OCI-LY7 (cell line): ENCODE measurements at regions not wholly inside any gene's neighbourhood (a gene's known extent, or its start where the extent isn't known, plus 50 kb on each side); places are given as distances from the start of the nearest gene placed in this dataset.

Source experiments
- BruUV-seq: library from RNA; stranded (reverse); fragments of 400-500 nt; replicated peaks from 2 replicates; lab custom pipeline; 2021; lab: Mats Ljungman, UMichigan
- CTCF ChIA-PET: fragments of 300-600 bp; sonication (Branson Sonifier 250); formaldehyde crosslinking; loops from one replicate; lab custom pipeline; 2022; ENCODE audit warnings: antibody characterized with exemption; ENCODE audit not compliant: unreplicated experiment; lab: Charles Lee
- POLR2A ChIA-PET: fragments of 300-600 bp; sonication (Branson Sonifier 250); formaldehyde crosslinking; loops from one replicate; lab custom pipeline; 2022; ENCODE audit warnings: antibody characterized with exemption; lab: Charles Lee
- DNase-seq: peaks from one replicate; pipeline ENCODE4 v3.0.0-alpha.2; 2015; ENCODE audit warnings: low spot score
- H2AFZ ChIP-seq: fragments of 200-600 bp; sonication (generic), shearing (Covaris generic); 2 replicates; pipeline ENCODE4 v1.6.1; 2014; ENCODE audit warnings: mild to moderate bottlenecking, antibody characterized with exemption, low read length, moderate library complexity
- H3K27ac ChIP-seq: fragments of 200-600 bp; sonication (generic); 2 replicates; pipeline ENCODE4 v1.5.1; 2014; ENCODE audit warnings: mixed run types, low read depth, mild to moderate bottlenecking, moderate library complexity, low read length, inconsistent platforms; ENCODE audit not compliant: poor library complexity, severe bottlenecking
- H3K36me3 ChIP-seq: fragments of 200-600 bp; sonication (generic); 2 replicates; pipeline ENCODE4 v1.6.1; 2014; ENCODE audit warnings: mild to moderate bottlenecking, antibody characterized with exemption, low read length, moderate library complexity, mixed read lengths; ENCODE audit not compliant: insufficient read depth
- H3K4me1 ChIP-seq: fragments of 200-600 bp; sonication (generic); 2 replicates; pipeline ENCODE4 v1.5.1; 2014; ENCODE audit warnings: mild to moderate bottlenecking, low read length; ENCODE audit not compliant: insufficient read depth, poor library complexity, severe bottlenecking
- H3K4me2 ChIP-seq: fragments of 200-600 bp; sonication (generic); 2 replicates; pipeline ENCODE4 v1.6.1; 2014; ENCODE audit warnings: mild to moderate bottlenecking, low read length
- H3K4me3 ChIP-seq: fragments of 200-600 bp; sonication (generic); 2 replicates; pipeline ENCODE4 v1.5.1; 2014; ENCODE audit warnings: mild to moderate bottlenecking, low read depth, low read length; ENCODE audit not compliant: poor library complexity, severe bottlenecking
- H3K79me2 ChIP-seq: fragments of 200-600 bp; sonication (generic); 2 replicates; pipeline ENCODE4 v1.6.1; 2016; ENCODE audit warnings: low read depth, mild to moderate bottlenecking, low read length, moderate library complexity, mixed read lengths; ENCODE audit not compliant: insufficient read depth
- H3K9me2 ChIP-seq: fragments of 200-600 bp; sonication (generic); 2 replicates; pipeline ENCODE4 v1.6.1; 2016; ENCODE audit warnings: mild to moderate bottlenecking, low read length, mixed read lengths; ENCODE audit not compliant: insufficient read depth
- H3K9me3 ChIP-seq: fragments of 200-600 bp; sonication (generic); 2 replicates; pipeline ENCODE4 v1.6.1; 2014; ENCODE audit warnings: mild to moderate bottlenecking, mixed run types, low read length, mixed read lengths
- H4K20me1 ChIP-seq: fragments of 200-600 bp; sonication (generic); 2 replicates; pipeline ENCODE4 v1.6.1; 2014; ENCODE audit warnings: mild to moderate bottlenecking, antibody characterized with exemption, low read length, moderate library complexity, mixed read lengths; ENCODE audit not compliant: insufficient read depth
- CTCF ChIP-seq: fragments of 200-600 bp; sonication (generic); conservative IDR thresholded peaks from 2 replicates; pipeline ENCODE4 v1.5.1; 2014; ENCODE audit warnings: mild to moderate bottlenecking, antibody characterized with exemption, low read length, moderate library complexity, mixed read lengths
- EZH2phosphoT487 ChIP-seq: fragments of 200-600 bp; sonication (generic); IDR thresholded peaks from 2 replicates; pipeline ENCODE4 v1.6.1; 2018; ENCODE audit warnings: low read depth, borderline replicate concordance, mild to moderate bottlenecking, mixed run types, antibody characterized with exemption, low read length, moderate library complexity, mixed read lengths
- intact Hi-C: fragments of 100-400 bp; cut with micrococcal nuclease; formaldehyde crosslinking; loops from one replicate; pipeline ENCODE4 v1.10.0; 2022; ENCODE audit not compliant: unreplicated experiment

- Histone ChIP-seq H3K79me2 (no peaks in the 10 kb centered on the region), H3K9me2 (no peaks in the 10 kb centered on the region), H2AFZ (no peak overlapping the region), H3K4me3 (no peak overlapping the region), H3K36me3 (no peaks in the 10 kb centered on the region), H3K27ac (no peak overlapping the region), H4K20me1 (no peaks in the 10 kb centered on the region), H3K9me3 (no peaks in the 10 kb centered on the region), H3K4me2 (no peak overlapping the region), H3K4me1 (no peaks in the 10 kb centered on the region)
- ChIA-PET CTCF (no interaction called here), POLR2A (no interaction called here)
- TF ChIP-seq EZH2phosphoT487 (no peak), CTCF (no peak)
- intact Hi-C loops: no loop called here
- no TSS peak for BruUV-seq
- no peak for DNase-seq
Observed at GRCh38 chr1:94674876-94675275, 133.3 kb upstream of the F3 start.

DNA sequence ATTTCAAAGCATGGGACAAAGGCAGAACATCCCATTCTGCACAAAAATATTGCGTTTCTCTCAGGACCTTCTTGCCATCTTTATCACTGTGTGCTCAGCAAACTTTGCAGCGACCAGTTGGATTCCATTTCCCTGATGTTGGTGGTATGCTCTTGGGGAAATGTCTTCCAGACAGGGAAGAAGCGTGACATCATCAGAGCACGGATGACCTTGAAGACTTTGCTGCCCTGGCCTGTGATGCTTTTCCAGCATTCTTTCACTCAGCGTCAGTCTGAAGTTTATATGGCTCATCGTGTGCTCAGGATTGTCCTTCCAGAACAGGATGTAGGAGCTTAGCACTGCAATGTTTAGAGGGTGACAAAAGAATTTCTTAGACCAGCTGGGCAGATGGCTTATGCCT lies 131.4 kb upstream of the F3 start:
- Histone ChIP-seq H3K36me3 (no peaks in the 10 kb centered on the region), H3K4me2 (no peak overlapping the region), H4K20me1 (no peaks in the 10 kb centered on the region), H3K9me3 (no peaks in the 10 kb centered on the region), H3K27ac (no peak overlapping the region), H3K9me2 (no peaks in the 10 kb centered on the region), H3K4me1 (no peaks in the 10 kb centered on the region), H2AFZ (no peak overlapping the region), H3K79me2 (no peaks in the 10 kb centered on the region), H3K4me3 (no peak overlapping the region)
- TF ChIP-seq CTCF: no peak
- TF ChIP-seq EZH2phosphoT487: no peak
- CTCF ChIA-PET: no interaction called here
- POLR2A ChIA-PET: no interaction called here
- BruUV-seq: no TSS peak
- intact Hi-C loops: no loop called here
- no peak for DNase-seq

GRCh38 chr1:94672001-94672400 lies 130.4 kb upstream of the F3 start:
- no peaks in the 10 kb centered on the region for H3K36me3 ChIP-seq
- intact Hi-C loops: no loop called here
- no peaks in the 10 kb centered on the region for H3K9me2 ChIP-seq
- H3K9me3 ChIP-seq: no peaks in the 10 kb centered on the region
- no peak overlapping the region for H2AFZ ChIP-seq
- H3K79me2 ChIP-seq: no peaks in the 10 kb centered on the region
- H3K4me2 ChIP-seq: no peak overlapping the region
- no peak overlapping the region for H3K4me3 ChIP-seq
- DNase-seq: no peak
- CTCF ChIA-PET: no interaction called here
- TF ChIP-seq EZH2phosphoT487: no peak
- no peak for TF ChIP-seq CTCF
- BruUV-seq: no TSS peak
- POLR2A ChIA-PET: interaction anchor here (0.6 kb wide), 2 partner anchors 279 to 1863 kb away, joined by 3 read pairs; no protein-coding TSS in a partner anchor
- H4K20me1 ChIP-seq: no peaks in the 10 kb centered on the region
- no peak overlapping the region for H3K27ac ChIP-seq
- no peaks in the 10 kb centered on the region for H3K4me1 ChIP-seq
